Activated T-cell treated with anti-CD3 and anti-CD28 coated beads for 4 hours (primary cell): ENCODE measurements at regions not wholly inside any gene's neighbourhood (a gene's known extent, or its start where the extent isn't known, plus 50 kb on each side); places are given as distances from the start of the nearest gene placed in this dataset.

Source experiments
- DNase-seq: peaks from one replicate; pipeline ENCODE4 v3.0.0-alpha.2; 2020

DNA sequence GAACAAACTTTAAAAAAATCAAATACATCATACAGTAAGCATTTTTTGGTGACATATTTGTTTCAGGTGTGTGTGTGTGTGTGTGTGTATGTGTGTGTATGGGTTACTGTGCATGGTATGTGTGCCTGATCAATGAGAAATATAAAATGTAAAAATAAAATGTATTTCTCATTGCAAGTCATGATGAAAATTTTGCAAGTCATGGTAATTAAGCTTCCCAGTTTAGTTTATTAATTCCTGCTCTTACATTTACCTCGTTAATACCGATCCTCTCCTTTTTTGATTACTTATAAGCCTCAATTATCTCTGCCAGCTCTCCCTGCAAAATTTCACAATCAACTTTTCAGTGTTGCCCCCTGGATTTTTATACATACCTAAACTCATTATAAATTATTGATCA is 114.6 kb upstream of the ADGRL3 start:
- DNase-seq = no peak

DNA sequence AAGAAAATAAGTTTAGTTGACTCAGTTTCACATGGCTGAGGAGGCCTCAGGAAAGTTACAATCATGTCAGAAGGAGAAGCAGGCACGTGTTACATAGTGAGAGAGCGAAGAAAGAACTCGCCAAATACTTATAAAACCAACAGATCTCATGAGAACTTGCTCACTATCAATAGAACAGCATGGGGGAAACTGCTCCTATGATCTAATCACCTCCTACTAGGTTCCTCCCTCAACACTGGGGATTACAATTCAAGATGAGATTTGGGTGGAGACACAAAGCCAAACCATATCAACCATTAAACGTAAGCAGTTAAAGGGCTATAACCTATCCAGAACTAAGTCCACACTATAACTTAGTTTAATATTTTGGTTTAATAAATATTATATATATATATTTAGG is 113.8 kb upstream of the ADGRL3 start:
- no peak for DNase-seq

DNA sequence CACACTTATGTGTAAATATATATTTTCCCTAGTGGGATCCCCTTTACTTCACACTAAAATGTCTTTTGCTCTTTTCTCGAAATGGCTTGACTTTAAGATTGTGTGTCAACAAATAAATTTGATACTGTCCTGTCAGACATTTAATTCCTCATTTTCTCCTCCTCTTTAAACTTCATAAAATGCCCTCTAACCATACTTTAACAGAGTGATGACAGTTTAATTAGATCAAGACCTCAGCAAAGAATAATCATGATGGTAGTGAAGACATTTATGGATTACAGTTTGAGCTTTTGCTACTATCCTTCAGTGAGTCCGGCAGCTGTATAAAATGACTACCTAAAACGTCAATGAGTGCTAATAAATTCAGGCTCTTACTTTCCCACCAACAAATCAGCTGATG is 113.1 kb upstream of the ADGRL3 start:
- DNase-seq = no peak

DNA sequence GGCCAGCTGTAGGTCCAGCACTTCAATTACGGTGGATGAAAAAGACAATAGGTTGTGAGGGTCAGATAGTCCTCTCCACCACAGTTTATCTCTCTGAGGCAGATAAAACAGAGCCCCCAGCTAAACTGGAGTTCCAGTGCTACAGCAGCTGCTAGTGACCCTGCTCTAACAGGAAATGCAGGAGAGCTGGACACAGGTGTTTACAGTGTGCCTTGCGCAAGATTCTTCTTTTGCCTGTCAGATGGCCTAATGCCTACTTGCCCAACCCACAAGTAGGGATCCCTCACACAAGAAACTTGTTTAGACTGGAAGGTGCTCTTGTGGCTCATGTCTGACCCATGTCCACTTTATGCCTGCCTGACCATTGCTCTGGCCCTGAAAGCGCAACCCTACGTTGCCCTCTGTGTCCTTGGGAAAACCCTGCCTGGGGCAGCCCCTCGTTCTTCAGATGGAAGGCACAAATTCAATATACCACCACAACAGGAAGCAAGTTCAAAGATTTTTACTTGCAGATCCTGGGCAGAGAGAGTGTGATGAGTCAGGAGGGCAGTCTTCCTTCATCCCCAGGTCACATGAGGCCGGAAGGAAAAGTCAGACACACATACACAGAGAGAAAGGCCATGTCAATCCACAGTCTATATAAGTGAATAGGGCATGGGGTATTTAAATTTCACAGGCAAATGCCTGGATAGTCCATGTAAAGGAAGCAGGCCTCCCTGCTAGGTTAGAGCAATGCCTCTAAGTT is 105.1 kb upstream of the ADGRL3 start:
- DNase-seq = no peak

DNA sequence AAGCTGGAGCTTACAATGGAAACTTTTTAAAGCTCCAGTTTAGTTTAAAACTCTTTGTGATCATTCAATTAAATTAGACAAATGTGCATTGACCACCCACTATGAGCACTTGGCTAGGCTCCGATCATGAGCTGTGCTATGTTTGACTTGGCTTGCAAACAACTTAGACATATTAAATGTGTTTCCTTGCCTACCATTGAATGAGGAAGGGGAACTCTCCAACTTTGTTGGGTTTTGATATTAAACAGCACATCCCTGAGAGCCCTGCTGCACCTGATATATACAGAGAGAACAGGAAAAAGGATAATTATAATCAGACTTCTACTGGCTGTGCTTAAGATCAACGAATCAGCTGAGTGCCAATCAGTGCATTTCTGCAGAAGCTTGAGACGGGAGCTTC is 71.4 kb upstream of the ADGRL3 start:
- DNase-seq = no peak

DNA sequence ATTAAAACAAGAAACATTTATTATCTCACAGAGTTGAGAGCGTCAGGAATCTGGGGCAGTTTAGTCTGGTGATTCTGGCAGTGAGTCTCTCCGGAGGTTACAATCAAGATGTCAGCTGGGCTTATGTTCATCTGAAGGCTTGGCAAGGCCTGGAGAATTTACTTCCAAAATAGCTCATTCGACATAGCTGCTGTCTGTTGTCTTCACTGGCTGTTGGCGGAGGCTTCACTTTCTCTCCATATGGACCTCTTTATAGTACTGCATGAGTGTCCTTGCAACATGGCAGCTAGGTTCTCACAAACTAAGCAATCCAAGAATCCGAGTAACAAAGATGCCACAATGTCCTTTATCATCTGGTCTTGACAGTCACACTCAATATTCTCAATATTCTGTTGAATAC is 70.2 kb upstream of the ADGRL3 start:
- no peak for DNase-seq

DNA sequence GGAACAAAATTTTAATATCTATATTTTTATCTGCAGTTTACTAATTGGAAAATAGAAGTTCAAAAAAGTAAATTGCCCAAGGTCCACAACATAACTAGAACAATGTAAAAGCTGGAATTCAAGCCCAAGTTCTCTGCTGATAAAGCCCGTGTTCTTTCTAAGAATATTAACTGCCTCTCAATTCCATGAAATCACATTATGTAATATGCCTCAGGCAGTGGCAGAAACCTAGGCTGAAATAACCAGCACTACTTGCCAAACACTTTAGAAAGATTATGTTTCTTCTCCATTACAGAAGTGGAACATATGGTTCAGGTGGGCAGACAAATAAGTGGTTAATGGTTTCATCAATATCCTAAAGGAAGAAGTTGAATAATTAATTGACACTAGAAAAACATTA is 56.7 kb upstream of the ADGRL3 start:
- no peak for DNase-seq

DNA sequence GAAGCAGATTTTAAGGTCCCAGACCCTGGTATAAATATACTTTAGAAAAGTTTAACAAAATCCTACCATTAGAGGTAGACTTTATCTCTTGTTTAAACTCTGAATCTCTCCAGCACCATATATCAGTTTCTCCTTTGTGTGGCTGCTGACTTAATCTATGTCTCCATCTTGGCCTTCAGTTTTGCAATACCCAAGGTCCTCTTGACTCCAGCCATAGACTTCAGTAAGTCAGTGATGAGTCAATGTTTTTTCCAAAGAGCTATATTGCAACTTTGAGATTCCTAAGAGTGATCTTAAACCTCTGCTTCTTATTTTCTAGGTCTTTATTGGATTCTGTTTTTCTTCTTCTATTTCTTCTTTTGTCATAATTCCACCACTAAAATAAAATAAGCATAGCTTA is 50.8 kb upstream of the ADGRL3 start:
- no peak for DNase-seq
